HepG2 (cell line): ENCODE measurements at regions not wholly inside any gene's neighbourhood (a gene's known extent, or its start where the extent isn't known, plus 50 kb on each side); places are given as distances from the start of the nearest gene placed in this dataset.

Experiments
- ATAC-seq: fragments of 200-7000 bp; cut with Tn5 transposase; 3 replicates; pipeline ENCODE4 v1.9.1; 2020; ENCODE audit warnings: mild to moderate bottlenecking, moderate library complexity
- BruUV-seq: library from RNA; stranded (reverse); fragments of 400-500 nt; replicated peaks from 2 replicates; lab custom pipeline; 2021; lab: Mats Ljungman, UMichigan
- CTCF ChIA-PET: fragments of 300-600 bp; formaldehyde crosslinking; extraction: SDS; loops from one replicate; lab custom pipeline; 2021; ENCODE audit warnings: low total read pairs, inconsistent platforms, low intra/inter-chr PET ratio; lab: Yijun Ruan, JAX
- POLR2A ChIA-PET: fragments of 350-600 bp; sonication (Branson Sonifier 250); formaldehyde crosslinking; loops from one replicate; lab custom pipeline; 2020; ENCODE audit warnings: antibody characterized with exemption, inconsistent platforms; lab: Yijun Ruan, JAX
- DNase-seq: peaks from one replicate; pipeline ENCODE4 v3.0.0-alpha.2; 2015; ENCODE audit warnings: low spot score
- FAIRE-seq: peaks from 3 replicates; lab custom pipeline; 2011; peaks lifted over from hg19 to GRCh38; lab: Jason Lieb, UNC
- H2AFZ ChIP-seq: one replicate; pipeline ENCODE4 v1.6.1; 2011; ENCODE audit warnings: low read length, inconsistent platforms
- H3K27ac ChIP-seq: fragments of 300-600 bp; 3 replicates; pipeline ENCODE4 v1.8.0; 2011; ENCODE audit warnings: mixed run types, mild to moderate bottlenecking, mixed read lengths, low read length, inconsistent platforms; ENCODE audit not compliant: insufficient read depth; ENCODE audit errors: extremely low read length
- H3K27me3 ChIP-seq, 2 experiments: fragments of 200-600 bp in 1 of 2; 2 replicates in 1 of 2; 3 replicates in 1 of 2; pipeline versions ENCODE4 v1.6.0 to v1.8.0; 2011; ENCODE audit warnings: low read length in 2 of 2, mild to moderate bottlenecking in 2 of 2, moderate library complexity in 2 of 2, inconsistent platforms in 1 of 2; ENCODE audit not compliant: insufficient read depth in 2 of 2, control insufficient read depth in 1 of 2
- H3K36me3 ChIP-seq, 2 experiments: fragments of 200-600 bp in 1 of 2; replicated peaks in 1 of 2; 2 replicates in 1 of 2; 3 replicates in 1 of 2; pipeline versions ENCODE4 v1.5.1 to v1.8.0; 2011; ENCODE audit warnings: low read length in 2 of 2, inconsistent platforms in 1 of 2; ENCODE audit not compliant: insufficient read depth in 2 of 2, control insufficient read depth in 1 of 2
- H3K4me1 ChIP-seq: 2 replicates; pipeline ENCODE4 v1.5.1; 2012; ENCODE audit warnings: low read length, inconsistent platforms; ENCODE audit not compliant: insufficient read depth
- H3K4me2 ChIP-seq: 2 replicates; pipeline ENCODE4 v1.6.0; 2011; ENCODE audit warnings: low read depth, low read length, inconsistent platforms
- H3K4me3 ChIP-seq, 3 experiments: fragments of 200-600 bp in 1 of 3; sonication (generic), shearing (Covaris generic) in 1 of 3; replicated peaks in 1 of 3; 2 replicates each; pipeline ENCODE4 v1.5.1; 2011 to 2016; ENCODE audit warnings: low read length in 3 of 3, inconsistent platforms in 2 of 3, low read depth in 2 of 3, mild to moderate bottlenecking in 2 of 3, control low read depth in 1 of 3, mixed read lengths in 1 of 3; ENCODE audit not compliant: insufficient read depth in 1 of 3
- H3K79me2 ChIP-seq: one replicate; pipeline ENCODE4 v1.6.1; 2011; ENCODE audit warnings: low read length, inconsistent platforms; ENCODE audit not compliant: insufficient read depth
- H3K9ac ChIP-seq: 2 replicates; pipeline ENCODE4 v1.6.0; 2011; ENCODE audit warnings: mild to moderate bottlenecking, low read depth, low read length, inconsistent platforms; ENCODE audit not compliant: insufficient read depth
- H3K9me3 ChIP-seq: 2 replicates; pipeline ENCODE4 v1.5.1; 2012; ENCODE audit warnings: mild to moderate bottlenecking, low read length
- H4K20me1 ChIP-seq: 2 replicates; pipeline ENCODE4 v1.6.0; 2011; ENCODE audit warnings: inconsistent platforms, mild to moderate bottlenecking, low read length, moderate library complexity; ENCODE audit not compliant: insufficient read depth
- ARHGAP35 ChIP-seq: sonication (generic); formaldehyde crosslinking; IDR thresholded peaks from 2 replicates; pipeline ENCODE4 v1.9.0; 2022; ENCODE audit warnings: mild to moderate bottlenecking, inconsistent platforms, moderate library complexity, missing genetic modification reagents, borderline replicate concordance
- IRF2 ChIP-seq: IDR thresholded peaks from 2 replicates; pipeline ENCODE4 v1.6.1; 2018; ENCODE audit warnings: missing genetic modification reagents, missing compliant biosample characterization
- JUNB ChIP-seq: sonication (generic); formaldehyde crosslinking; IDR thresholded peaks from 2 replicates; pipeline ENCODE4 v1.8.0; 2022; ENCODE audit warnings: missing genetic modification reagents, mild to moderate bottlenecking, borderline replicate concordance
- MAF1 ChIP-seq: sonication (generic); formaldehyde crosslinking; IDR thresholded peaks from 2 replicates; pipeline ENCODE4 v1.5.0; 2020; ENCODE audit warnings: missing genetic modification reagents, borderline replicate concordance
- PCBP2 ChIP-seq: fragments of 200-400 bp; formaldehyde crosslinking; optimal IDR thresholded peaks from 2 replicates; pipeline ENCODE3; 2018; ENCODE audit warnings: low read length, low read depth; ENCODE audit not compliant: poor library complexity, severe bottlenecking
- REL ChIP-seq: sonication (generic); formaldehyde crosslinking; conservative IDR thresholded peaks from 2 replicates; pipeline ENCODE4 v1.8.0; 2022; ENCODE audit warnings: mild to moderate bottlenecking, missing genetic modification reagents, moderate library complexity
- ZC3H13 ChIP-seq: sonication (generic); formaldehyde crosslinking; IDR thresholded peaks from 2 replicates; pipeline ENCODE4 v1.8.1; 2023; ENCODE audit warnings: mild to moderate bottlenecking, missing genetic modification reagents, moderate library complexity
- ZFAT ChIP-seq: sonication (generic); formaldehyde crosslinking; conservative IDR thresholded peaks from 2 replicates; pipeline ENCODE4 v1.8.1; 2023; ENCODE audit warnings: missing genetic modification reagents, inconsistent platforms
- ZNF549 ChIP-seq: sonication (generic); formaldehyde crosslinking; IDR thresholded peaks from 2 replicates; pipeline ENCODE4 v1.5.0; 2020; ENCODE audit warnings: missing genetic modification reagents
- ZNF552 ChIP-seq: sonication (generic); formaldehyde crosslinking; IDR thresholded peaks from 2 replicates; pipeline ENCODE4 v1.9.0; 2022; ENCODE audit warnings: missing genetic modification reagents, mild to moderate bottlenecking, borderline replicate concordance
- WGBS: methylation state at CpG from one replicate; pipeline ENCODE4 v1.1.6; 2017; ENCODE audit warnings: low lambda C conversion rate; 5-methylcytosine and 5-hydroxymethylcytosine counted together
- in situ Hi-C: cut with HindIII; loops from 2 replicates; pipeline ENCODE4 v1.10.0; 2017; ENCODE audit warnings: low pct_unique_long_range_greater_than_20kb; ENCODE audit not compliant: extremely low pct_ligation_motif_present
- intact Hi-C: fragments of 100-400 bp; cut with micrococcal nuclease; formaldehyde crosslinking; loops from one replicate; pipeline ENCODE4 v1.10.0; 2022; ENCODE audit not compliant: unreplicated experiment
- TF ChIP-seq, protein P1 (sequence below): sonication (generic); formaldehyde crosslinking; IDR thresholded peaks from 2 replicates; pipeline ENCODE4 v1.4.0; 2020; ENCODE audit warnings: missing genetic modification reagents
- TF ChIP-seq, protein P2 (sequence below), 2 experiments: sonication (generic) in 1 of 2; formaldehyde crosslinking in 1 of 2; IDR thresholded peaks; 2 replicates each; pipeline versions ENCODE4 v1.5.1 to v1.6.1; 2011 to 2020; ENCODE audit warnings: borderline replicate concordance in 1 of 2, low read depth in 1 of 2, low read length in 1 of 2, mild to moderate bottlenecking in 1 of 2, missing genetic modification reagents in 1 of 2, moderate library complexity in 1 of 2

DNA sequence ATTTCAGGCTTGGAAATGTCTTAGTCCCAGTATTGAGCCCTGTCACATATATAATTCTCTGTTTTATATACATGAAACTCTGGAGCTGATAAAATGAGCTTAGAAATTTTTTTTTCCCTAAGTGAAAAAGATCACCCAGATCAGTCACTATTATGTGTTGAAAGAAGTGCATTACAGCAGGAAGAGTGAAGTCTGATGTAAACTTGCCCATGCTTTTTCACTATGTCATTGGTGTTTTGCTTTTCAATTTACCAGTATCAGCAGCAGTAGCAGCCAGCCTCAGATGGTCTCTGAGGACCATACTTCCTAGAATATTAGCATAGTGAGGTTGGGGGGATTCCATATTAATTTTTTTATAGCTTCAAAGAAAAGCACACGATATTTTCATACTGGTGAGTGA, 255.6 kb upstream of the KCNH8 start (continued):
- TF ChIP-seq, protein P1, sequence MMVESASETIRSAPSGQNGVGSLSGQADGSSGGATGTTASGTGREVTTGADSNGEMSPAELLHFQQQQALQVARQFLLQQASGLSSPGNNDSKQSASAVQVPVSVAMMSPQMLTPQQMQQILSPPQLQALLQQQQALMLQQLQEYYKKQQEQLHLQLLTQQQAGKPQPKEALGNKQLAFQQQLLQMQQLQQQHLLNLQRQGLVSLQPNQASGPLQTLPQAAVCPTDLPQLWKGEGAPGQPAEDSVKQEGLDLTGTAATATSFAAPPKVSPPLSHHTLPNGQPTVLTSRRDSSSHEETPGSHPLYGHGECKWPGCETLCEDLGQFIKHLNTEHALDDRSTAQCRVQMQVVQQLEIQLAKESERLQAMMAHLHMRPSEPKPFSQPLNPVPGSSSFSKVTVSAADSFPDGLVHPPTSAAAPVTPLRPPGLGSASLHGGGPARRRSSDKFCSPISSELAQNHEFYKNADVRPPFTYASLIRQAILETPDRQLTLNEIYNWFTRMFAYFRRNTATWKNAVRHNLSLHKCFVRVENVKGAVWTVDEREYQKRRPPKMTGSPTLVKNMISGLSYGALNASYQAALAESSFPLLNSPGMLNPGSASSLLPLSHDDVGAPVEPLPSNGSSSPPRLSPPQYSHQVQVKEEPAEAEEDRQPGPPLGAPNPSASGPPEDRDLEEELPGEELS, result no peak
- TF ChIP-seq ZFAT (CRISPR knock-in tag) (no peak), REL (CRISPR knock-in tag) (no peak), ZNF552 (no peak), ARHGAP35 (no peak), MAF1 (CRISPR knock-in tag) (no peak), ZNF549 (no peak), IRF2 (CRISPR knock-in tag) (no peak), PCBP2 (no peak), JUNB (no peak), ZC3H13 (no peak)

DNA sequence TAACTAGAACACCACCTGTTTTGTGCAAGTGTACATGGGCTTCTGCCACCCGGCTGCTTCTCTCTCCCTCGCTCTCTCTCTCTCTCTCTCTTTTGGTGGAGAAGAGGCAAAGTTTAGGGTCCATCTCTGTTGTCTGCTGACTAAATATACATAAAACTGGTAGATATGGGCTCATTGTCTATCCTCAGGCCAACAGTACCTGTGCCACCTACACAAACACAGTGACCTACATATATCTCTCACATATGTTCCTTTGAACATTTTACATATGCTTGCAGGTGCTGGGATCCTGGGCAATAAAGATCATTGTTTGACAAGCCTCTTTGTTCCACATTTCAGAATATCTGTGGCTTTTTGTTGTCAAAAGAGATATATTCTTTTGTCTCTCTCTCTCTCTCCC, 256.3 kb upstream of the KCNH8 start:
- CTCF ChIA-PET, result no interaction called here
- ATAC-seq, result no peak
- Histone ChIP-seq H3K27me3 (no peaks in the 10 kb centered on the region), H3K4me1 (no peaks in the 10 kb centered on the region), H3K36me3 (no peaks in the 10 kb centered on the region), H2AFZ (no peak overlapping the region), H4K20me1 (no peaks in the 10 kb centered on the region), H3K4me2 (no peak overlapping the region), H3K27ac (no peak overlapping the region), H3K79me2 (no peaks in the 10 kb centered on the region)
- TF ChIP-seq, protein P2, sequence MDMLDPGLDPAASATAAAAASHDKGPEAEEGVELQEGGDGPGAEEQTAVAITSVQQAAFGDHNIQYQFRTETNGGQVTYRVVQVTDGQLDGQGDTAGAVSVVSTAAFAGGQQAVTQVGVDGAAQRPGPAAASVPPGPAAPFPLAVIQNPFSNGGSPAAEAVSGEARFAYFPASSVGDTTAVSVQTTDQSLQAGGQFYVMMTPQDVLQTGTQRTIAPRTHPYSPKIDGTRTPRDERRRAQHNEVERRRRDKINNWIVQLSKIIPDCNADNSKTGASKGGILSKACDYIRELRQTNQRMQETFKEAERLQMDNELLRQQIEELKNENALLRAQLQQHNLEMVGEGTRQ (IDR thresholded peaks at IDR 0.05; ENCODE audit: low read depth, low read length), result no peak
- TF ChIP-seq, protein P2 (CRISPR knock-in tag; IDR thresholded peaks at IDR 0.05; ENCODE audit: borderline replicate concordance), result no peak
- TF ChIP-seq, all 625 proteins: peak for 0
- H3K9me3 ChIP-seq, result no peaks in the 10 kb centered on the region
- FAIRE-seq (no peak), DNase-seq (no peak)
- no peak overlapping the region for H3K4me3 ChIP-seq
- no peak overlapping the region for H3K9ac ChIP-seq
- in situ Hi-C loops, result no loop called here
- intact Hi-C loops, result no loop called here
- POLR2A ChIA-PET, result no interaction called here
- 0% methylated on average over 2 of the region's 2 CpGs for WGBS
- BruUV-seq, result no TSS peak
